PC-9 (cell line): ENCODE measurements at regions not wholly inside any gene's neighbourhood (a gene's known extent, or its start where the extent isn't known, plus 50 kb on each side); places are given as distances from the start of the nearest gene placed in this dataset.

Source experiments
- BruUV-seq: library from RNA; stranded (reverse); fragments of 400-500 nt; replicated peaks from 2 replicates; lab custom pipeline; 2021; lab: Mats Ljungman, UMichigan
- CTCF ChIA-PET: fragments of 300-600 bp; sonication (Branson Sonifier 250); formaldehyde crosslinking; loops from one replicate; lab custom pipeline; 2022; ENCODE audit warnings: antibody characterized with exemption; lab: Charles Lee
- POLR2A ChIA-PET: fragments of 300-600 bp; sonication (Branson Sonifier 250); formaldehyde crosslinking; loops from one replicate; lab custom pipeline; 2022; ENCODE audit warnings: antibody characterized with exemption; ENCODE audit not compliant: unreplicated experiment; lab: Charles Lee
- DNase-seq, 2 experiments: peaks; one replicate each; pipeline versions ENCODE4 v3.0.0 to v3.0.0-alpha.2; 2015 to 2022; ENCODE audit warnings: mixed read lengths in 1 of 2
- H2AFZ ChIP-seq: fragments of 200-600 bp; sonication (generic); 2 replicates; pipeline ENCODE4 v1.8.1; 2017; ENCODE audit warnings: antibody characterized with exemption
- H3F3A ChIP-seq: fragments of 200-600 bp; sonication (generic); 2 replicates; pipeline ENCODE4 v1.8.1; 2017; ENCODE audit warnings: antibody characterized with exemption, mild to moderate bottlenecking, low read depth; ENCODE audit not compliant: insufficient read depth
- H3K27ac ChIP-seq: fragments of 200-600 bp; sonication (generic); 2 replicates; pipeline ENCODE4 v1.6.1; 2016; ENCODE audit warnings: mixed run types
- H3K27me3 ChIP-seq: fragments of 200-600 bp; sonication (generic); 2 replicates; pipeline ENCODE4 v1.6.1; 2016; ENCODE audit warnings: low read depth, mixed run types; ENCODE audit not compliant: insufficient read depth
- H3K36me3 ChIP-seq: fragments of 200-600 bp; sonication (generic); 2 replicates; pipeline ENCODE4 v1.6.1; 2016; ENCODE audit warnings: low read depth, mixed run types
- H3K4me1 ChIP-seq: fragments of 200-600 bp; sonication (generic); replicated peaks from 2 replicates; pipeline ENCODE4 v1.6.1; 2016; ENCODE audit warnings: mixed run types; ENCODE audit not compliant: insufficient read depth
- H3K4me2 ChIP-seq: fragments of 200-600 bp; sonication (generic); 2 replicates; pipeline ENCODE4 v1.6.1; 2017; ENCODE audit warnings: mixed run types
- H3K4me3 ChIP-seq: fragments of 200-600 bp; sonication (generic); 2 replicates; pipeline ENCODE4 v1.6.1; 2016; ENCODE audit warnings: mixed run types
- H3K79me2 ChIP-seq: fragments of 200-600 bp; sonication (generic); 2 replicates; pipeline ENCODE4 v1.6.1; 2017; ENCODE audit warnings: low read depth, mixed run types
- H3K9me2 ChIP-seq: fragments of 200-600 bp; sonication (generic); 2 replicates; pipeline ENCODE4 v1.8.1; 2017; ENCODE audit warnings: mild to moderate bottlenecking; ENCODE audit not compliant: insufficient read depth
- H3K9me3 ChIP-seq: fragments of 200-600 bp; sonication (generic); 2 replicates; pipeline ENCODE4 v1.8.1; 2016; ENCODE audit warnings: low read depth; ENCODE audit not compliant: insufficient read depth
- H4K20me1 ChIP-seq: fragments of 200-600 bp; sonication (generic); 2 replicates; pipeline ENCODE4 v1.8.1; 2017; ENCODE audit not compliant: insufficient read depth
- CTCF ChIP-seq: fragments of 200-600 bp; sonication (generic); conservative IDR thresholded peaks from 2 replicates; pipeline ENCODE4 v1.6.1; 2017; ENCODE audit warnings: mixed run types, antibody characterized with exemption, mild to moderate bottlenecking, moderate library complexity
- EZH2 ChIP-seq: fragments of 200-600 bp; sonication (generic); IDR thresholded peaks from 2 replicates; pipeline ENCODE4 v1.8.0; 2017; ENCODE audit warnings: antibody characterized with exemption, low read depth
- intact Hi-C: fragments of 100-400 bp; cut with micrococcal nuclease; formaldehyde crosslinking; loops from one replicate; pipeline ENCODE4 v1.10.0; 2022; ENCODE audit not compliant: unreplicated experiment

GRCh38 chr17:49910094-49910857 is 58.7 kb upstream of the DLX4 start:
- Histone ChIP-seq H3K79me2 (no peaks in the 10 kb centered on the region), H3F3A (peaks cover 29% of the 10 kb centered on the region; the same call in 1 of the 2 replicates), H3K9me3 (no peaks in the 10 kb centered on the region), H3K4me3 (peak overlapping the region; percentile 55), H3K27me3 (no peaks in the 10 kb centered on the region), H3K27ac (peak overlapping the region; percentile 48), H3K9me2 (no peaks in the 10 kb centered on the region), H3K36me3 (no peaks in the 10 kb centered on the region), H2AFZ (peak overlapping the region; percentile 67; the same call in 1 of the 2 replicates), H3K4me2 (peak overlapping the region; percentile 69), H3K4me1 (peaks cover 84% of the 10 kb centered on the region), H4K20me1 (no peaks in the 10 kb centered on the region)
- no peak for TF ChIP-seq CTCF
- no peak for TF ChIP-seq EZH2
- ChIA-PET CTCF (interaction anchor here (0.6 to 0.7 kb wide), 3 partner anchors 9 to 436 kb away, joined by 4 to 8 read pairs (median 4); no protein-coding TSS in a partner anchor), POLR2A (no interaction called here)
- BruUV-seq = no TSS peak
- intact Hi-C loops = no loop called here
- peak; percentile 58 to 93 for DNase-seq

GRCh38 chr17:49910858-49911204 is 58.2 kb upstream of the DLX4 start:
- CTCF ChIA-PET = interaction anchor here (0.6 kb wide), 2 partner anchors 56 to 436 kb away, joined by 4 to 8 read pairs; no protein-coding TSS in a partner anchor
- Histone ChIP-seq H3K79me2 (no peaks in the 10 kb centered on the region), H3K9me3 (no peaks in the 10 kb centered on the region), H4K20me1 (no peaks in the 10 kb centered on the region), H3K4me1 (peaks cover 81% of the 10 kb centered on the region), H3K4me3 (peak overlapping the region; percentile 55; the same call in 1 of the 2 replicates), H3K27me3 (no peaks in the 10 kb centered on the region), H3F3A (peaks cover 27% of the 10 kb centered on the region; the same call in 1 of the 2 replicates), H3K27ac (peak overlapping the region; percentile 48), H3K36me3 (no peaks in the 10 kb centered on the region), H2AFZ (no peak overlapping the region), H3K4me2 (peak overlapping the region; percentile 69), H3K9me2 (no peaks in the 10 kb centered on the region)
- POLR2A ChIA-PET = no interaction called here
- intact Hi-C loops = no loop called here
- no TSS peak for BruUV-seq
- TF ChIP-seq CTCF (no peak), EZH2 (no peak)
- DNase-seq = no peak

GRCh38 chr17:49911719-49912118 is 57.3 kb upstream of the DLX4 start:
- intact Hi-C loops = no loop called here
- CTCF ChIA-PET = no interaction called here
- no TSS peak for BruUV-seq

More at GRCh38 chr17:49911719-49912118, 57.3 kb upstream of the DLX4 start:
- no peaks in the 10 kb centered on the region for H3K9me3 ChIP-seq
- no peak overlapping the region for H3K4me3 ChIP-seq
- no peak overlapping the region for H2AFZ ChIP-seq
- H3K9me2 ChIP-seq = no peaks in the 10 kb centered on the region
- TF ChIP-seq CTCF (no peak), EZH2 (no peak)
- H3K36me3 ChIP-seq = no peaks in the 10 kb centered on the region
- H3F3A ChIP-seq = peaks cover 22% of the 10 kb centered on the region
- POLR2A ChIA-PET = no interaction called here
- DNase-seq = no peak
- H3K27ac ChIP-seq = peak overlapping the region; percentile 48
- H3K4me2 ChIP-seq = peak overlapping the region; percentile 69
- H3K4me1 ChIP-seq = peaks cover 74% of the 10 kb centered on the region
- H3K79me2 ChIP-seq = no peaks in the 10 kb centered on the region
- H3K27me3 ChIP-seq = no peaks in the 10 kb centered on the region
- no peaks in the 10 kb centered on the region for H4K20me1 ChIP-seq
